SKM-1 (cell line): ENCODE measurements at regions not wholly inside any gene's neighbourhood (a gene's known extent, or its start where the extent isn't known, plus 50 kb on each side); places are given as distances from the start of the nearest gene placed in this dataset.

ENCODE experiments used
- DNase-seq: peaks from one replicate; lab custom pipeline; 2025; ENCODE audit not compliant: unreplicated experiment; lab: John Stamatoyannopoulos, UW

DNA sequence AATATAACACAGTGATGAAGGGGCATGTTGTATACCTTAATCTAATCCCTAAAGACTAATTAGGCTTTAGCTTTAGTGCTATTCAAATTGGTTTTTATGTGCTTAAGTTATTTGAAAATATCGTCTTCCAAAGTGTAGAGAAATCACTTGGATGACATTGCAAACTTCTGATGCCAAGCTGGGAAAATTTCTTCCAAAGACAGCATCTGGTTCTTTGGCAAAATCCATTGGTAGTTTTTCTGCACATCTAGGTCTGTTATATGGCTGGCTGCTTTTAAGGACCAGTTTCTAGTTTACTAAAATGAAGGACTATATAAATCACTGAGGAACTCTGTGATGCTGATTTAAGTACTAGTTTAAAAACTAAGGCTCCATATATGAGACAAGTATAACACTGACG, 2362.3 kb downstream of the PCDH9 start:
- no peak for DNase-seq

DNA sequence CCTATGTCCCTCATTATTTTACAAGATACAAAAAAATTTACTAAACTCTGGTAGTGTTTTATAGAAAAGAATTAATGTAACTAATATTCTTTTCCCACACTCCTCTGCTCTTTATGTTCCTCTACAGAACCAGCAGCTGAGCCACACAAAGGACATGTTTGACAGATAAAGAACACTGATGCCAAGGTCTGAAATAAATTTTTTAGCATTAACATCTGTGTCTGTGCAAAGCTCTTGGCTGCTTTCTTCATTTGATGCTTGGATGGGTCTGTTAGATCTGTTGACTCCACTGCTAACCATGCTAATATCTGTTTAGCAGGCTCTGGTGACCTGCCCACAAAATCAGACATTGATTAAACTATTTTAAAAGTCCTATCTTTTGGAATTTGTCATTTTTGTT, 2363.8 kb downstream of the PCDH9 start:
- DNase-seq, result no peak

DNA sequence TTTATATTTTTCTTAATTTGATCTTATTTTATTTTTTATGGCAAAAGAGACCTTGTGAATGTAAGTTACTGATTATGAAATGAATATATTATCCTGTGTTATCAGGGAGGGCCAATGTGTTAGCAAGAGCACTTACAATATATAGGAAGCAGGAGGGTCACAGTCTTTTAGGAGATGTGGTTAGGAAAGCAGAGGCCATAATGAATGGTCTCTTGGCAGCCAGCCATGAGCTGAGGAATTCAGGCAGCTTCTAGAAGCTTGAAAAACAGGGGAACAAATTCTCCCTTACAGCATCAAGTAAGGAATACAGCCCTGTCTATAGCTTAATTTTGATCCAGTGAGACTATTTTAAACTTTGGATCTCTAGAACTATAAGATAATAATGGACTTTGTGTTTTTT, 2374.6 kb downstream of the PCDH9 start:
- no peak for DNase-seq

- no peak for DNase-seq
Measured at GRCh38 chr13:64850017-64850416, 2380.1 kb downstream of the PCDH9 start.

DNA sequence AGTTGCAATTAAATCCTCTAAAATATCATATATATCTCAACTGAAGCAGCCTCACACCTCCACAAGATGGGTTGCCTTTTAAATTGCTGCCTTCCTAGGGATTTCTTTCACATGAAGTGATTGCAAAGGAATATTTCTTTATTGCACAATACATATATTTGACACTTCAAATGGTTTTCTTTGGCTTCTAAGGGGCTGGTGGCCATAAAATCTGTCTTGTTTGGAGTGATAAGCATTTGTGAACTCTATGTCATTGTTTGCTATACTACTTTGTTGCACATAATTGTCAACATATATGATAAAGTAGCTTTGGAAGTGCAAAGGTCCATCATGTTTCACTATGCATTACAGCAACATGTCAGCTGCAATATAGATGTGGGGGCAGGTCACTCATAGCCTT, 2380.9 kb downstream of the PCDH9 start:
- no peak for DNase-seq

GRCh38 chr13:64847767-64848166, 2382.4 kb downstream of the PCDH9 start:
- DNase-seq, result no peak

- no peak for DNase-seq
Measured at GRCh38 chr13:64845110-64845509, 2385.0 kb downstream of the PCDH9 start.

DNA sequence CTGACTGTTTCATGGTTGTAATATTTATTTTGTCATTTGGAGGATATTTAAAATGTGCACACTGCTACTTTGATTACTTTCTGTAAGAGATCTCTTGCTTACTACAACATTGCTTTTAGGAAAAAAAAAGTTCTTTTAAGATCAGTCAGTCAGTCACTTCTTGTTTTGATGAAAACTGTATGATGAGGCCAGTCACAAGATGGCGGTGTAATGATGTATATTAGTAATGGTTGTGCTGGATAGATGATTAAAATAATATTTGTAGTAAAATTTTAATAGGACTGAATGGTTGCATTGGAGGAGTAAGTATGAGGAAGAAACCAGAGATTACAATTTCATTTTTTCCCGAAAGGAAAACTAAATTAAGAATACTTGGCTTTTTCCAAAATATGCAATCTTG, 2411.1 kb downstream of the PCDH9 start:
- no peak for DNase-seq

DNA sequence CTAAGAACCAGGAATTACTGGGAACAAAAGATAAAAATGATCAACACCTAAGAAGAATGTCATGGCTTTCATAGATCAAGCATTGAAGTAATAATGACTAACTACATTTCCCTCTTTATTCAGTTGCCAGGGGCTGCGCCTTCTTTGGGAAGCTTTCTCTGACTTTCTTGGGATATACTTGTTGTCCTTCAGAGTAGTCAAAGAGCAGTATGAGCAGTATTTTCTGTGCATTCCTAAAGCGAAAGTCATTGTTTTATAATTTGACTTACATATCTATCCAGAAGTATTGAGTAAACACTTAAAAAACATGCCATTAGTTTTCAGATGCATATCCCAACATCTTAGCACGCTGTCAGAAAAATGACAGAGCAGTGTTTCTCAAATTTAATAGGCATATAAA, 2412.4 kb downstream of the PCDH9 start:
- DNase-seq, result no peak

DNA sequence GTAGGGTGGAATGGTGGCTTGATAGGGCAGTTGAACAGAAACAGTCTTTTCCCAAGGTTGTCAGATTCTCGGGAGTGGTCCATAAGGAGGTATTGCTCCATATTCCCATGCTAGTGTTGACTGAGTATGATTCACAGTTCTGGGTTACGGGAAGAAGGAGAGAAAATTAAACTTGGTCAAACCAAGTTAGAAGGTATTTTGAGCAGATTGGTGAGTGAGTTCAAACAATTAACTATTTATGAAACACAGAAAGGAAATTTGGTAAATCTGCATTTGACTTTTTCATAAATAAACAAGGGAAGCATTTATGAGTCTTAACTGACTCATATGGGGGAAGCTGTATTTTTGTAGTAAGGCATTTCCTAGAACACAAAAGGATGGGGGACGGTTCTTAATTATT, 2419.4 kb downstream of the PCDH9 start:
- no peak for DNase-seq

- DNase-seq, result no peak
Measured at GRCh38 chr13:64808704-64809103, 2421.4 kb downstream of the PCDH9 start.

- no peak for DNase-seq
Measured at GRCh38 chr13:64801768-64802167, 2428.4 kb downstream of the PCDH9 start.

GRCh38 chr13:64798422-64798821, 2431.7 kb downstream of the PCDH9 start:
- no peak for DNase-seq

DNA sequence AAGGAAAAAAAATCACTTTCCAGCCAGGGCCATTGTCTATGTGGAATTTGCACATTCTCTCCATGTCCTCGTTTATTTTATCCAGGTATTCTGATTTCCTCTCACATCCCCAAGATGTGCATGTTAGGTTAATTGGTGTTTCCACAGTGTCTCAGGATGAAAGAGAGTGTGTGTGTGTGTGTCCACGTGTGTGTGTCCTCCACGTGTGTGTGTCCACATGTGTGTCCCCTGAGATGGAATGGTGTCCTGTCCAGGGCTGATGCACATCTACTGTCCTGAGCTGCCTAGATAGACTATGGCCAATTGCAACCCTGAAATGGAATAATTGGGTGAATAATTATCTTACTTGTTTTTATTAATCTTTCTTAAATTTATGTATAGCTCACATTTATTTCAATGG, 2436.5 kb downstream of the PCDH9 start:
- no peak for DNase-seq

GRCh38 chr13:64793131-64793530, 2437.0 kb downstream of the PCDH9 start:
- DNase-seq, result no peak

DNA sequence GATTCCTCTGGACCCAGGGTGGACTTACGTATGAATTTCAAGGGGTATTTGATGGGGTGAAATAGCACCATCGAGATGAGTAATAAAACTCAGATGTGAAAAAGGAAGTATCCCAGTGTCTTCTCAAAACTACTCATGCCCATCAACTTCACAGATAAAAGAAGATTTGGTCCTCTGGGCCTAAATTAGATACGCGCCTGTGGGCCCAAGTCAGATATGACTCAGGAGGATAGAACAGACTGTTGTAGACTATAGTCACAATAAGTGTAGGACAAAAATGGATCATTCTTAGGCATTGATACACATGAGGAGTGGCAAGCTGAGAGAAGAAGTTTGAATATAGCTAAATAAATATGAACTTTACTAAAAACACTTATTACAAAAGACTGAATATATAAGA, 2438.8 kb downstream of the PCDH9 start:
- no peak for DNase-seq

GRCh38 chr13:64782466-64782865, 2447.7 kb downstream of the PCDH9 start:
- DNase-seq, result no peak

- no peak for DNase-seq
Measured at GRCh38 chr13:64778002-64778401, 2452.1 kb downstream of the PCDH9 start.

DNA sequence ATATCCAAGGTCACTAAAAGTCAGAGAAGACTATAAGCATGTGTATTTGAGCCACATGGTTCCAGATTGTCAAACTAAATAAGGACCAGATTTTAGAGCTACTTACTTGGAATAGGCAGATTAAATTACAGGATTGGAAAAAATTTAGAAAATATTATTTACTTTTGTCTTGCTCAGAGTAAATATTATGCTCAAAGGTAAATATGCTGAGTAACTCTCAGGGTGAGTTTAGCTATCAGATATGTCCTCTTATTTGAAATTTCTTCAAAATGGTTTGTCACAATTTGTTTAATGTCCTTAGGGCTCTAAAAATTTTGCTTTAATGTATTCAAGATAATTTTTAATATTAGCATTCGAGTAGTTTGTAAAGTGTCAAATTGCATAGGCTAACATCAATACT, 2455.2 kb downstream of the PCDH9 start:
- no peak for DNase-seq

- no peak for DNase-seq
Measured at GRCh38 chr13:64770743-64771142, 2459.4 kb downstream of the PCDH9 start.

DNA sequence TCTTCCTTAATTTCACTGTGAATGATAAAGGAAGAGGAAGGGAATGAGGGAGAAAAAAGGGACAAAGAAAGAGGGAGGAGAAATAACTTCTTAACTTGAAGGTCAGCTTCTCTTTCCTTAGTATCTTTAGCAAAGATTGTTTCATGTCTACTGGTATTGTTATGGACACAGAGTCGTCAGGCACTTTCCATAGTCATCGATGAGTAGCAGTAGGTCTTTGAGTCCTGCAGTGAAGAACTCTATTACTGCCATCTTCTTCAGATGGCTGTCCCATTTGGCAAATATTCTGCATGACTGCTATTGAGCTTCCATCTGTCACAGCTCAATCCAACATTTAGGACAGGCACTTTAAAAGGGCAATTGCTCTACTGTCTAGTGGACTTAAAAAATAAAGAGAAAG, 2463.1 kb downstream of the PCDH9 start:
- DNase-seq, result no peak

- no peak for DNase-seq
Measured at GRCh38 chr13:64765636-64766035, 2464.5 kb downstream of the PCDH9 start.

- no peak for DNase-seq
Measured at GRCh38 chr13:64758521-64759244, 2471.5 kb downstream of the PCDH9 start.
